Adrenal gland (tissue), 9 donors: ENCODE measurements at regions not wholly inside any gene's neighbourhood (a gene's known extent, or its start where the extent isn't known, plus 50 kb on each side); places are given as distances from the start of the nearest gene placed in this dataset.

Experiments
- DNase-seq, 7 donors: peaks; one replicate each; pipeline ENCODE4 v3.0.0-alpha.2; 2019 to 2020
- H3K27ac ChIP-seq, 5 donors: fragments of 200-600 bp; sonication (generic) in 4 of 5; 1 replicate in 3 of 5; 2 replicates in 2 of 5; pipeline versions ENCODE4 v1.5.1 to v1.8.0; 2016 to 2020; ENCODE audit warnings: mild to moderate bottlenecking in 1 of 5
- H3K27me3 ChIP-seq: fragments of 200-600 bp; 2 replicates; pipeline ENCODE4 v1.8.0; 2021
- H3K36me3 ChIP-seq, 2 donors: fragments of 200-600 bp; replicated peaks in 1 of 2; 1 replicate in 1 of 2; 2 replicates in 1 of 2; pipeline versions ENCODE4 v1.5.1 to v1.8.0; 2018 to 2022
- H3K4me1 ChIP-seq, 2 donors: fragments of 200-600 bp; replicated peaks in 1 of 2; 1 replicate in 1 of 2; 2 replicates in 1 of 2; pipeline versions ENCODE4 v1.5.1 to v1.8.0; 2018 to 2021
- H3K4me3 ChIP-seq, 4 donors: fragments of 200-600 bp; sonication (generic) in 3 of 4; one replicate each; pipeline ENCODE4 v1.5.1; 2016 to 2018
- H3K9me3 ChIP-seq, 3 donors: fragments of 200-600 bp; sonication (generic) in 1 of 3; replicated peaks in 1 of 3; 1 replicate in 2 of 3; 2 replicates in 1 of 3; pipeline versions ENCODE4 v1.5.1 to v1.8.0; 2016 to 2021
- CTCF ChIP-seq, 6 experiments: fragments of 450-650 bp in 4 of 6; fragments of 200-600 bp in 2 of 6; sonication (generic) in 1 of 6; IDR thresholded peaks; 1 replicate in 5 of 6; 2 replicates in 1 of 6; pipeline versions ENCODE4 v1.5.1 to v1.8.0; 2016 to 2021; ENCODE audit warnings: antibody characterized with exemption in 6 of 6, mild to moderate bottlenecking in 2 of 6, moderate library complexity in 1 of 6
- POLR2A ChIP-seq, 2 donors: fragments of 450-650 bp; IDR thresholded peaks; one replicate each; pipeline ENCODE4 v1.6.1; 2017; ENCODE audit warnings: antibody characterized with exemption in 2 of 2, mild to moderate bottlenecking in 2 of 2, moderate library complexity in 1 of 2
- WGBS, 4 donors: extraction: QIAGEN DNeasy Blood & Tissue Kit in 2 of 4; methylation state at CpG; one replicate each; pipeline versions ENCODE4 v1.1.5 to v1.1.7; 2013 to 2017; 5-methylcytosine and 5-hydroxymethylcytosine counted together
- intact Hi-C, 2 donors: fragments of 100-400 bp; cut with DNase I; formaldehyde crosslinking; loops; one replicate each; pipeline versions ENCODE4 v1.14.1 to v1.15.0; 2022 to 2023
- donor health status: healthy with polysubstance abuse.
- donor health status: Bipolar disorder and iron deficiency.
- donor health status: DM: yes; HTN: yes; CAD: no.
- donor health status: DM: no; HTN: no; CAD: no.
- donor health status: DM: no; HTN: no; CAD: no.

- no peaks in the 10 kb centered on the region for H3K4me1 ChIP-seq
- TF ChIP-seq CTCF (IDR thresholded peaks at IDR 0.05): no peak
- TF ChIP-seq POLR2A (IDR thresholded peaks at IDR 0.05): no peak
- WGBS, 4 donors: 89 to 93% (median 91%) methylated on average over 1 of the region's 1 CpG
- intact Hi-C loops: no loop called here
- no peak for DNase-seq
- H3K27me3 ChIP-seq: no peaks in the 10 kb centered on the region
- H3K4me3 ChIP-seq: no peak overlapping the region
- no peaks in the 10 kb centered on the region for H3K9me3 ChIP-seq
- no peak overlapping the region for H3K27ac ChIP-seq
- H3K36me3 ChIP-seq: no peaks in the 10 kb centered on the region
These were observed 213.7 kb upstream of the NR4A3 start for GRCh38 chr9:99607842-99608448.

- TF ChIP-seq CTCF (IDR thresholded peaks at IDR 0.05) (no peak), POLR2A (IDR thresholded peaks at IDR 0.05) (no peak)
These were observed 207.3 kb upstream of the NR4A3 start for GRCh38 chr9:99614341-99614740.

GRCh38 chr9:99621040-99621439 is 200.6 kb upstream of the NR4A3 start:
- intact Hi-C loops: no loop called here
- 68 to 90% (median 82%) methylated on average over 1 of the region's 1 CpG for WGBS, 4 donors
- H3K27me3 ChIP-seq: no peaks in the 10 kb centered on the region
- H3K9me3 ChIP-seq: no peaks in the 10 kb centered on the region
- no peaks in the 10 kb centered on the region for H3K4me1 ChIP-seq
- no peaks in the 10 kb centered on the region for H3K36me3 ChIP-seq
- DNase-seq: no peak
- no peak for TF ChIP-seq CTCF (IDR thresholded peaks at IDR 0.05)
- no peak for TF ChIP-seq POLR2A (IDR thresholded peaks at IDR 0.05)
- no peak overlapping the region for H3K4me3 ChIP-seq
- H3K27ac ChIP-seq: no peak overlapping the region

More at GRCh38 chr9:99614341-99614740, 207.3 kb upstream of the NR4A3 start:
- DNase-seq: no peak
- Histone ChIP-seq H3K4me1 (no peaks in the 10 kb centered on the region), H3K27me3 (no peaks in the 10 kb centered on the region), H3K27ac (no peak overlapping the region), H3K4me3 (no peak overlapping the region), H3K36me3 (no peaks in the 10 kb centered on the region), H3K9me3 (no peaks in the 10 kb centered on the region)
- WGBS, 4 donors: 89 to 95% (median 93%) methylated on average over 5 of the region's 5 CpGs
- intact Hi-C loops: no loop called here

- WGBS, 4 donors: 84 to 96% (median 92%) methylated on average over 5 to 8 of the region's 8 CpGs
- no peak for TF ChIP-seq POLR2A (IDR thresholded peaks at IDR 0.05)
- TF ChIP-seq CTCF (IDR thresholded peaks at IDR 0.05): no peak
- Histone ChIP-seq H3K9me3 (no peaks in the 10 kb centered on the region), H3K27me3 (no peaks in the 10 kb centered on the region), H3K36me3 (no peaks in the 10 kb centered on the region), H3K27ac (no peak overlapping the region), H3K4me3 (no peak overlapping the region), H3K4me1 (no peaks in the 10 kb centered on the region)
- DNase-seq: no peak
- intact Hi-C loops: no loop called here
These were observed 199.0 kb upstream of the NR4A3 start for GRCh38 chr9:99622679-99623078.
